ENCODE measurements at regions not wholly inside any gene's neighbourhood (a gene's known extent, or its start where the extent isn't known, plus 50 kb on each side); places are given as distances from the start of the nearest gene placed in this dataset.

DNA sequence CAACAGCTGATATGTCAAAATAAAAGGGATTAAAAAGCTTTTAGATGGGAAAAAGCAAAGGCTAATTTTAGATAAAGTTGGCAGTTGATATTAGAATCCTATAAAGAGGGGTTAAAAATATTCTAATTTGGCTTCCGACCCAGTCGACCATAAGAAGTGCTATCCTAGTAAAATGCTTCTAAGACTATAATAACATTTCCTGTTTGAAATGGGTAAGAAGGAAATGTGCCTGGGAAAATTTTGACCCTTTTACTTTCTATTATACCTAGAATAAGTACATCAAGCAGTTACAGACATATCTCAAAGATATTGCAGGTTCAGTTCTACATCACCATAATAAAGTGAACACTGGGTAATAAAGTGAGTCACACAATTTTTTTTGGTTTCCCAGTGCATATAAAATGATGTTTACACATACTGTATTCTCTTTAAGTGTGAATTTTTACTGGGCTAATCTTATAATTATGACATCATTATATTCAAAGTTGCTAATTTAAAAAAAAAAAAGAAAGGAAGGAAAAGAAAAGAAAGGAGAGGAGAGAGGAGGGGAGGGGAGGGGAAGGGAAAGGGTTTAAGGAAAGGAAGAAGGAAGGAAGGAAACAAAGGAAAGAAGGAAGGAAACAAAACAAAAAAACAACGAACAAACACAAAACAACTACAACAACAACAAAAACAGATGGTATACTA, 308.2 kb upstream of the NR5A2 start (continued):
- TF ChIP-seq, protein P1, sequence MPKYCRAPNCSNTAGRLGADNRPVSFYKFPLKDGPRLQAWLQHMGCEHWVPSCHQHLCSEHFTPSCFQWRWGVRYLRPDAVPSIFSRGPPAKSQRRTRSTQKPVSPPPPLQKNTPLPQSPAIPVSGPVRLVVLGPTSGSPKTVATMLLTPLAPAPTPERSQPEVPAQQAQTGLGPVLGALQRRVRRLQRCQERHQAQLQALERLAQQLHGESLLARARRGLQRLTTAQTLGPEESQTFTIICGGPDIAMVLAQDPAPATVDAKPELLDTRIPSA (CRISPR knock-in tag; IDR thresholded peaks at IDR 0.05; ENCODE audit: borderline replicate concordance), result no peak
- TF ChIP-seq ZNF331 (CRISPR knock-in tag; IDR thresholded peaks at IDR 0.05), result no peak
- TF ChIP-seq, protein P2, sequence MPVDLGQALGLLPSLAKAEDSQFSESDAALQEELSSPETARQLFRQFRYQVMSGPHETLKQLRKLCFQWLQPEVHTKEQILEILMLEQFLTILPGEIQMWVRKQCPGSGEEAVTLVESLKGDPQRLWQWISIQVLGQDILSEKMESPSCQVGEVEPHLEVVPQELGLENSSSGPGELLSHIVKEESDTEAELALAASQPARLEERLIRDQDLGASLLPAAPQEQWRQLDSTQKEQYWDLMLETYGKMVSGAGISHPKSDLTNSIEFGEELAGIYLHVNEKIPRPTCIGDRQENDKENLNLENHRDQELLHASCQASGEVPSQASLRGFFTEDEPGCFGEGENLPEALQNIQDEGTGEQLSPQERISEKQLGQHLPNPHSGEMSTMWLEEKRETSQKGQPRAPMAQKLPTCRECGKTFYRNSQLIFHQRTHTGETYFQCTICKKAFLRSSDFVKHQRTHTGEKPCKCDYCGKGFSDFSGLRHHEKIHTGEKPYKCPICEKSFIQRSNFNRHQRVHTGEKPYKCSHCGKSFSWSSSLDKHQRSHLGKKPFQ (CRISPR knock-in tag; IDR thresholded peaks at IDR 0.05; ENCODE audit: insufficient replicate concordance), result no peak
- peak; percentile 96 for TF ChIP-seq ATF7 (IDR thresholded peaks at IDR 0.05)
- TF ChIP-seq ATF7 (CRISPR knock-in tag; IDR thresholded peaks at IDR 0.05), result no peak

DNA sequence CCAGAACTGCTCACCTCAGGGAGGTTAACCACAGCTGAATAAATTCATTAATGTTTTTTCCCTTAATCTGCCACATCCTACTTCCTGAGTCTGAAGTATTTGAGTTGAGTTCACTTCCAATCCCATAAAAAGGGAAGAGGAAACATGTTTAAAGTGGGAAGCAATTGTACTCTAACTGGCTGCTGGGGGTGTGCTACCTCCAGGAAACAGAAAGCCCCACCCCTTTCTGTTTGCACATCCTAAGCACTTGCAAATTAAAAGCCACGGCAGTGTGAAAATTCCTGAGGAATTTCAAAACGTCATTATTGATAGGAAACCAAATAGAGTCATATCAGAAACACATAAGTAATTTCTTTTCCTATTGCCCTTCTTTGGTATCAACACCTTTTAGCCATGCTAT, 307.0 kb upstream of the NR5A2 start:
- no TSS peak for BruUV-seq (replicated peaks)
- POLR2A ChIA-PET, result no interaction called here

More for the DNA sequence above, 307.0 kb upstream of the NR5A2 start:
- H3K36me3 ChIP-seq (replicated peaks in 1 of 2; ENCODE audit: control insufficient read depth in 1 of 2, insufficient read depth in 2 of 2, low read length in 2 of 2), result no peaks in the 10 kb centered on the region
- intact Hi-C loops (cut with micrococcal nuclease; ENCODE audit: unreplicated experiment) (no loop called here), in situ Hi-C loops (cut with HindIII; ENCODE audit: extremely low pct_ligation_motif_present, low pct_unique_long_range_greater_than_20kb) (no loop called here)
- DNase-seq (ENCODE audit: low spot score), result no peak
- no peaks in the 10 kb centered on the region for H3K4me1 ChIP-seq (ENCODE audit: insufficient read depth, low read length)
- no peak overlapping the region for H3K4me3 ChIP-seq (replicated peaks in 1 of 3; ENCODE audit: insufficient read depth in 1 of 3, low read depth in 2 of 3, low read length in 3 of 3)
- H3K27me3 ChIP-seq (ENCODE audit: control insufficient read depth in 1 of 2, insufficient read depth in 2 of 2, low read length in 2 of 2), result no peaks in the 10 kb centered on the region
- H3K9ac ChIP-seq (ENCODE audit: insufficient read depth, low read depth, low read length), result no peak overlapping the region
- CTCF ChIA-PET (ENCODE audit: low intra/inter-chr PET ratio, low total read pairs), result no interaction called here
- H3K4me2 ChIP-seq (ENCODE audit: low read depth, low read length), result no peak overlapping the region
- no peak overlapping the region for H3K27ac ChIP-seq (ENCODE audit: extremely low read length, insufficient read depth, low read length)
- FAIRE-seq, result no peak
- 3% methylated on average over 2 of the region's 2 CpGs for WGBS (ENCODE audit: low lambda C conversion rate)
- H3K79me2 ChIP-seq (ENCODE audit: insufficient read depth, low read length), result no peaks in the 10 kb centered on the region
- no peaks in the 10 kb centered on the region for H3K9me3 ChIP-seq (ENCODE audit: low read length)
- no peaks in the 10 kb centered on the region for H4K20me1 ChIP-seq (ENCODE audit: insufficient read depth, low read length)
- no peak overlapping the region for H2AFZ ChIP-seq (ENCODE audit: low read length)
- TF ChIP-seq ZNF564 (CRISPR knock-in tag; IDR thresholded peaks at IDR 0.05) (no peak), RXRB (CRISPR knock-in tag; IDR thresholded peaks at IDR 0.05; ENCODE audit: borderline replicate concordance) (no peak), PLRG1 (conservative IDR thresholded peaks at IDR 0.05) (no peak), ETV5 (CRISPR knock-in tag; IDR thresholded peaks at IDR 0.05; ENCODE audit: borderline replicate concordance) (no peak), ZNF205 (CRISPR knock-in tag; IDR thresholded peaks at IDR 0.05) (no peak), ZNF549 (CRISPR knock-in tag; IDR thresholded peaks at IDR 0.05) (no peak), JUND (CRISPR knock-in tag; IDR thresholded peaks at IDR 0.05) (no peak), ZNF83 (CRISPR knock-in tag; IDR thresholded peaks at IDR 0.05; ENCODE audit: borderline replicate concordance) (no peak), ZNF788 (CRISPR knock-in tag; IDR thresholded peaks at IDR 0.05; ENCODE audit: borderline replicate concordance) (no peak), NFIC (IDR thresholded peaks at IDR 0.05; ENCODE audit: low read length) (no peak), SPEN (CRISPR knock-in tag; IDR thresholded peaks at IDR 0.05; ENCODE audit: low read depth) (no peak)
- TF ChIP-seq, protein P3, sequence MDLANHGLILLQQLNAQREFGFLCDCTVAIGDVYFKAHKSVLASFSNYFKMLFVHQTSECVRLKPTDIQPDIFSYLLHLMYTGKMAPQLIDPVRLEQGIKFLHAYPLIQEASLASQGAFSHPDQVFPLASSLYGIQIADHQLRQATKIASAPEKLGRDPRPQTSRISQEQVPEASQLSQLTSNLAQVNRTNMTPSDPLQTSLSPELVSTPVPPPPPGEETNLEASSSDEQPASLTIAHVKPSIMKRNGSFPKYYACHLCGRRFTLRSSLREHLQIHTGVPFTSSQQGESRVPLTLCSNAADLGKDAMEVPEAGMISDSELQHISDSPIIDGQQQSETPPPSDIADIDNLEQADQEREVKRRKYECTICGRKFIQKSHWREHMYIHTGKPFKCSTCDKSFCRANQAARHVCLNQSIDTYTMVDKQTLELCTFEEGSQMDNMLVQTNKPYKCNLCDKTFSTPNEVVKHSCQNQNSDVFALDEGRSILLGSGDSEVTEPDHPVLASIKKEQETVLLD (CRISPR knock-in tag; IDR thresholded peaks at IDR 0.05; ENCODE audit: low read depth), result no peak
- TF ChIP-seq, protein P4, sequence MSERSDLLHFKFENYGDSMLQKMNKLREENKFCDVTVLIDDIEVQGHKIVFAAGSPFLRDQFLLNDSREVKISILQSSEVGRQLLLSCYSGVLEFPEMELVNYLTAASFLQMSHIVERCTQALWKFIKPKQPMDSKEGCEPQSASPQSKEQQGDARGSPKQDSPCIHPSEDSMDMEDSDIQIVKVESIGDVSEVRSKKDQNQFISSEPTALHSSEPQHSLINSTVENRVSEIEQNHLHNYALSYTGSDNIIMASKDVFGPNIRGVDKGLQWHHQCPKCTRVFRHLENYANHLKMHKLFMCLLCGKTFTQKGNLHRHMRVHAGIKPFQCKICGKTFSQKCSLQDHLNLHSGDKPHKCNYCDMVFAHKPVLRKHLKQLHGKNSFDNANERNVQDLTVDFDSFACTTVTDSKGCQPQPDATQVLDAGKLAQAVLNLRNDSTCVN (CRISPR knock-in tag; IDR thresholded peaks at IDR 0.05; ENCODE audit: borderline replicate concordance), result no peak
- TF ChIP-seq, protein P5, sequence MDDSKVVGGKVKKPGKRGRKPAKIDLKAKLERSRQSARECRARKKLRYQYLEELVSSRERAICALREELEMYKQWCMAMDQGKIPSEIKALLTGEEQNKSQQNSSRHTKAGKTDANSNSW (CRISPR knock-in tag; IDR thresholded peaks at IDR 0.05; ENCODE audit: borderline replicate concordance), result no peak
- ATAC-seq, result no peak
